ENCODE measurements at regions not wholly inside any gene's neighbourhood (a gene's known extent, or its start where the extent isn't known, plus 50 kb on each side); places are given as distances from the start of the nearest gene placed in this dataset.

DNA sequence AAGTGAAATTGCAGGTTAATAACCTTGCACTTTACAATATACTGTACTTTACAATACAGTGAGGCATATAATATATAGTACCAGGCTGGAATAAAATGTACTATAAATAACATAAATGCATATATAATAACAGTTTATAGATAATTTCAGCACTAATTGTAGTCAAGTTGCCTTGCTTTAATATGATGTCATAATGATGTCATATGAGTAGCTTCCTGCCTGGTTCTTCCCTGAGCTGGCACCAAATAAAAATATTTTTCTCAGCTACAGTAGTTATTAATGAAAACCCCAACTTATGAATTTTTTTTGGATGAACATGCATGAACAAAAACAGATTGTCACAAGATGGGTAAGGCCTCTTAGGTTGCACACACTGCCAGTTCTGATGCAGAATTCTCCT is 816.7 kb downstream of the XPNPEP1 start:
- POLR2A ChIA-PET (ENCODE audit: unreplicated experiment): no interaction called here
- BruUV-seq (replicated peaks): no TSS peak
- CTCF ChIA-PET: no interaction called here
- no peaks in the 10 kb centered on the region for H3K9me2 ChIP-seq (ENCODE audit: insufficient read depth)
- no peaks in the 10 kb centered on the region for H4K20me1 ChIP-seq (ENCODE audit: insufficient read depth)
- intact Hi-C loops (cut with micrococcal nuclease; ENCODE audit: unreplicated experiment): no loop called here
- H3K4me2 ChIP-seq: no peak overlapping the region
- H3K36me3 ChIP-seq (ENCODE audit: low read depth): no peaks in the 10 kb centered on the region
- H2AFZ ChIP-seq: no peak overlapping the region
- no peak overlapping the region for H3K27ac ChIP-seq
- no peak for DNase-seq
- H3F3A ChIP-seq (ENCODE audit: insufficient read depth, low read depth): no peaks in the 10 kb centered on the region
- H3K4me3 ChIP-seq: no peak overlapping the region
- TF ChIP-seq EZH2 (IDR thresholded peaks at IDR 0.05; ENCODE audit: low read depth): no peak
- TF ChIP-seq, protein P1, sequence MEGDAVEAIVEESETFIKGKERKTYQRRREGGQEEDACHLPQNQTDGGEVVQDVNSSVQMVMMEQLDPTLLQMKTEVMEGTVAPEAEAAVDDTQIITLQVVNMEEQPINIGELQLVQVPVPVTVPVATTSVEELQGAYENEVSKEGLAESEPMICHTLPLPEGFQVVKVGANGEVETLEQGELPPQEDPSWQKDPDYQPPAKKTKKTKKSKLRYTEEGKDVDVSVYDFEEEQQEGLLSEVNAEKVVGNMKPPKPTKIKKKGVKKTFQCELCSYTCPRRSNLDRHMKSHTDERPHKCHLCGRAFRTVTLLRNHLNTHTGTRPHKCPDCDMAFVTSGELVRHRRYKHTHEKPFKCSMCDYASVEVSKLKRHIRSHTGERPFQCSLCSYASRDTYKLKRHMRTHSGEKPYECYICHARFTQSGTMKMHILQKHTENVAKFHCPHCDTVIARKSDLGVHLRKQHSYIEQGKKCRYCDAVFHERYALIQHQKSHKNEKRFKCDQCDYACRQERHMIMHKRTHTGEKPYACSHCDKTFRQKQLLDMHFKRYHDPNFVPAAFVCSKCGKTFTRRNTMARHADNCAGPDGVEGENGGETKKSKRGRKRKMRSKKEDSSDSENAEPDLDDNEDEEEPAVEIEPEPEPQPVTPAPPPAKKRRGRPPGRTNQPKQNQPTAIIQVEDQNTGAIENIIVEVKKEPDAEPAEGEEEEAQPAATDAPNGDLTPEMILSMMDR (conservative IDR thresholded peaks at IDR 0.05): no peak
- H3K9me3 ChIP-seq (ENCODE audit: insufficient read depth, low read depth): no peaks in the 10 kb centered on the region
- H3K27me3 ChIP-seq (ENCODE audit: insufficient read depth, low read depth): no peaks in the 10 kb centered on the region
- no peaks in the 10 kb centered on the region for H3K4me1 ChIP-seq (replicated peaks; ENCODE audit: insufficient read depth)
- H3K79me2 ChIP-seq (ENCODE audit: low read depth): no peaks in the 10 kb centered on the region

DNA sequence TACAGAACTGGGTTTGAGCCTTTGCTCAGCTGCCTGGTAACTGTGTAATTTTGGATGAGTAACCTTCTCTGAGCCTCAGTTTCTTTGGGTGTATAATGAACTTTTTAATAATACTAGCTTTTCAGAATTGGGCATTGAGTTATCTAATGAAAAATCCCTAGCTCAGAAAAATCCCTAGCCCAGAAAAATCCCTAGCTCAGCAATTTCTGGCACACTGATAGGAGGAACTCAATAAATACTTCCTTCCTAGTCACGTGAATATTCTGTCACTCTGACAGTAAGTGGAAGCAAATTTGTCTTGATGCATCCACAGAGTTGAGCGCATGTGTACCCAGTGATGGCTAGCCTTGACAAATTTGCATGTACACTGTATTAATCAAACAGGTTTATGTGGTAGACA is 817.6 kb downstream of the XPNPEP1 start:
- no peak for DNase-seq
- TF ChIP-seq EZH2 (IDR thresholded peaks at IDR 0.05; ENCODE audit: low read depth): no peak
- TF ChIP-seq, protein P1 (conservative IDR thresholded peaks at IDR 0.05): no peak
- intact Hi-C loops (cut with micrococcal nuclease; ENCODE audit: unreplicated experiment): no loop called here
- Histone ChIP-seq H3K79me2 (ENCODE audit: low read depth) (no peaks in the 10 kb centered on the region), H3K27me3 (ENCODE audit: insufficient read depth, low read depth) (no peaks in the 10 kb centered on the region), H3K9me2 (ENCODE audit: insufficient read depth) (no peaks in the 10 kb centered on the region), H3K4me1 (replicated peaks; ENCODE audit: insufficient read depth) (no peaks in the 10 kb centered on the region), H4K20me1 (ENCODE audit: insufficient read depth) (no peaks in the 10 kb centered on the region), H3K4me3 (no peak overlapping the region), H3K36me3 (ENCODE audit: low read depth) (no peaks in the 10 kb centered on the region), H3K27ac (no peak overlapping the region), H3K9me3 (ENCODE audit: insufficient read depth, low read depth) (no peaks in the 10 kb centered on the region), H3F3A (ENCODE audit: insufficient read depth, low read depth) (no peaks in the 10 kb centered on the region), H3K4me2 (no peak overlapping the region), H2AFZ (no peak overlapping the region)
- no TSS peak for BruUV-seq (replicated peaks)
- CTCF ChIA-PET: no interaction called here
- POLR2A ChIA-PET (ENCODE audit: unreplicated experiment): no interaction called here

DNA sequence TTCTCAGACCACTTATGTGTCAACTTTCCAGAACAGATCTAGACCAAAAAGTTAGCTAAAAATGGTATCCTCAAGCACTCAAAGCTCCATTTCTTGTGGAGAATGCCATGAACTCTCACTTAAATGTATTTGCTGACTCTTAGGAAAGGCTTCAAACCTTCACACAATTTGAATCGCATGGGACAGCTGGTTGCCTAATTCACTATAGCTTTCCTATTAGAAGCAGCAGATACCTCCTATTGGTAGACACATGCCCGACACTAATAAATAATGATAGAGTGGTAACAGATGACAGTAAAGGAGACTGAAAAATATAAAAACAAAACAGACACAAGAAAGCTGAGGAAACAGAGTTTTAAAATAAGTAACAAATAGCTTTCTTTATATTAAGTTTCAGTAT is 818.5 kb downstream of the XPNPEP1 start:
- no peak for TF ChIP-seq EZH2 (IDR thresholded peaks at IDR 0.05; ENCODE audit: low read depth)
- TF ChIP-seq, protein P1 (conservative IDR thresholded peaks at IDR 0.05): no peak
- Histone ChIP-seq H3K36me3 (ENCODE audit: low read depth) (no peaks in the 10 kb centered on the region), H3K9me3 (ENCODE audit: insufficient read depth, low read depth) (no peaks in the 10 kb centered on the region), H3K27ac (no peak overlapping the region), H3F3A (ENCODE audit: insufficient read depth, low read depth) (no peaks in the 10 kb centered on the region), H3K79me2 (ENCODE audit: low read depth) (no peaks in the 10 kb centered on the region), H3K4me3 (no peak overlapping the region), H3K4me1 (replicated peaks; ENCODE audit: insufficient read depth) (no peaks in the 10 kb centered on the region), H3K27me3 (ENCODE audit: insufficient read depth, low read depth) (no peaks in the 10 kb centered on the region), H2AFZ (no peak overlapping the region), H4K20me1 (ENCODE audit: insufficient read depth) (no peaks in the 10 kb centered on the region), H3K9me2 (ENCODE audit: insufficient read depth) (no peaks in the 10 kb centered on the region), H3K4me2 (no peak overlapping the region)
- BruUV-seq (replicated peaks): no TSS peak
- POLR2A ChIA-PET (ENCODE audit: unreplicated experiment): no interaction called here
- CTCF ChIA-PET: no interaction called here
- intact Hi-C loops (cut with micrococcal nuclease; ENCODE audit: unreplicated experiment): no loop called here
- DNase-seq: no peak

Data from PC-9 (cell line).